IPS-NIHi11 (cell line): ENCODE measurements at regions not wholly inside any gene's neighbourhood (a gene's known extent, or its start where the extent isn't known, plus 50 kb on each side); places are given as distances from the start of the nearest gene placed in this dataset.
"Not testable (repeated sequence)": the region's sequence is repeated elsewhere in the genome, so short reads cannot be mapped to it uniquely, and the experiment has no call there.

Experiments
- DNase-seq: peaks from one replicate; pipeline ENCODE4 v3.0.0; 2012; ENCODE audit warnings: mixed read lengths, low spot score

GRCh38 chr21:14903172-14903865 lies 161.5 kb downstream of the NRIP1 start:
- DNase-seq, result no peak

DNA sequence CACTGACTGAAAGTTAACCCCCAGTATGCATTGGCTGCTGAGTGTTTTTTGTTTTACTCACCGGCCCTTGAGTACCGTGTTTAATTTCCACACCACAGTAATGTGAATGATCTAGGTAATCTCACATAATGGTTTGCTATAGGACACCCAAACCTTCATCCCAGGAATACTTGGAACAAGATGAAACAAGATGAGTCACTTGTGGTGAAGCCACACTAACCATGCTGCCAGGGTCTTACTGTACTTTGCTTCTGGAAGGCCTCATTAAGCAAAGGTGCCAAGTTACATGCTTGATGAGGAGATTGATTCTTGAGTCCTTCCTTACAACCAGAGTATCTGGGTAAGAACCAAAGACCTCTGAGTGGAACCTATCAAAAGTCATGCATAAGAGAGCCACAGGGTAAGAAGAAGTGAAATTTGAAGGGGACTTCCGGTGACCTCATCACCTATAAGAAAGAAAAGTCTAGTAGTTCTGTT lies 163.3 kb downstream of the NRIP1 start:
- DNase-seq, result no peak

DNA sequence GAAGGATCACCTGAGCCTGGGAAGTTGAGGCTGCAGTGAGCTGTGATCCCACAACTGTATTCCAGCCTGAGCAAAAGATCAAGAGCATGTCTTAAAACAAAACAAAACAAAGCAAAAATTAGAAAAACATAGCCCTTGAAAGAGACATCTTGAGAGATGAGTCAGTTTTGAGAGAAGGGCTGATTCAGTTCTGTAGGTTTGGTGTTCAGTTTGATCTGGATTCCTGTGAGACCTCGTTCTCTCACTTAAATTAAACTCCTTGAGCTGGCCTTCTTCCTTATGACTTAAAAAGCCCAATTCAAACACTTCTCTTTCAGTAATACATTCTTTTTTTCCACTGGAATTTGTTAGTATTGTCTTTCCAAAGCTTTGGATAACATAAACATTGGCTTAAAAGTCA lies 164.2 kb downstream of the NRIP1 start:
- DNase-seq, result no peak

DNA sequence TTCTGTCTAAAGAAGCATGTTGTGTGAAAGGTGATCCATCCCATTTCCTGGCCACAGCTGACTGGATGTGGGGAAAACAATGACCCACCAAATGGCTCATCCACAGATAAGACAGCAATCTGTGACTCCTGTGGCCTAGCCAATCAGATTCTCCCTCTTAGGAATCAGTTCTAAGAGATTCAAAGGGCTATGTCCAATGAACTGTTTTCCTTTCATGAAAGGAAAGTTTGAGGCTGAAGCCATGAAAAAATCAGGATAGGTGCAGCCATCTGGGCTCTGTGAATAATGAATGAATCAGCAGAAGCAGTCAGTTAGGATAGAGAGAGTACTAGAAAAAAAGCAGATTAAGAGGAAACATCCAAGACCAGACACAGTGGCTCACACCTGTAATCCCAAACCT lies 164.7 kb downstream of the NRIP1 start:
- DNase-seq, result no peak

- no peak for DNase-seq
These were observed 169.0 kb downstream of the NRIP1 start for GRCh38 chr21:14895792-14896191.

GRCh38 chr21:14890141-14890540 lies 174.7 kb downstream of the NRIP1 start:
- DNase-seq, result no peak

- no peak for DNase-seq
These were observed 175.6 kb downstream of the NRIP1 start for GRCh38 chr21:14889080-14889810.

- DNase-seq, result no peak
These were observed 176.6 kb downstream of the NRIP1 start for GRCh38 chr21:14888202-14888601.

DNA sequence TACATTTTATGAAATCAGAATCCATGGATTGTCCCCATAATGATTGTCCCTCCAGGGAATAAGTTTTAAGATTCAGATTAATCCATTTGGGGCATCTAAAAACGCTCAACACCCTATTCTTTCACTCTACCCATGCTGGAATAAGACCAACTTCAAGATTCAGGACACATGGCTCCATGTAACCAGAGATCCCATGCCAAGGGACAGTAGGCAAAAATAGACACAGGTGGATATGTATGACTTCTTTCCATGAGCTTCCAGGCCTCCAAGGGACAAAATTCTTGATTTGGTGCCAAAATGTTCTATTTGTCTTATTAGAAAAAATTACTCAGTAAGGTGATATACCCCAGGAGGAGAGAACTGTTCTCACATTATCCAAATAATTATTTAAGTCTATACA lies 178.8 kb downstream of the NRIP1 start:
- no peak for DNase-seq

DNA sequence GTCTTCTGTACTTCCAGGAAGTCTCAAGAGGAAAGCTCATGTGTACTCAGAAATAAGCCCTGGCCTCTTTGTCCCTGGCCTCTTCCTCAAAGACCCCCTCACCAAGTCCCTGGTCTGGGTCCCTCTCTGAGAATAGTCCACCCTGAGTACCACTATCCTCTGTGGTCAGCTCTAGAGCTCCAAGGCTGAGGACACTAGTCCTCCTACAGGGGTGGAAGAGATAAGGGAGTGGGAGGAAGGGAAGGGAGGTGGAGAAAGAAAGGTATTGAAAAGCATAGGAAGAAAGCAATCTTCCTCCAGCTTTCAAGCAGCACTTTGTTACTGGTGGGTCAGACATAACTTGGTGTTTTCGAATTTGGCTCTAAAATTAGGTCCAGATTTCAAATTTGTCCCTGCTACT lies 181.4 kb downstream of the NRIP1 start:
- no peak for DNase-seq

GRCh38 chr21:14882545-14882944 lies 182.3 kb downstream of the NRIP1 start:
- DNase-seq, result not testable (repeated sequence)

GRCh38 chr21:14881863-14882499 lies 182.8 kb downstream of the NRIP1 start:
- DNase-seq, result no peak

DNA sequence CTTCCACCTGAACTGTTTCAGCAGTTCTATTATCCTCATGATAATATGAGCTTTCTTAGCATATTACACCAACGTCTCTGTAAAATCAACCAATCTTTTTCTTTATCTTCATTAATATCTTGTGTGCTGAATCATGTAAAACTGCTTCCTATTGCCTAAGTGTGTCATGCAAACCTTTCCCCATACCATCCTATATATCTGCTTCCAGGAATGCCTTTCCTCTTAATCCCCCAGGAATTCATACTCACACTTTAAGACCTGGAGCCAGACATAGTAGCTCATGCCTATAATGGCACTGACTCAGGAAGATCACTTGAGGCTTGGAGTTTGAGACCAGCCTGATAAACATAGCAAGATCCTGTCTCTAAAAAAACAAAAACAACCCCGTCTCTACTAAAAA lies 183.9 kb downstream of the NRIP1 start:
- no peak for DNase-seq

- no peak for DNase-seq
These were observed 185.3 kb downstream of the NRIP1 start for GRCh38 chr21:14879458-14879857.

- DNase-seq, result no peak
These were observed 185.8 kb downstream of the NRIP1 start for GRCh38 chr21:14878971-14879370.

GRCh38 chr21:14877581-14878228 lies 187.1 kb downstream of the NRIP1 start:
- no peak for DNase-seq

DNA sequence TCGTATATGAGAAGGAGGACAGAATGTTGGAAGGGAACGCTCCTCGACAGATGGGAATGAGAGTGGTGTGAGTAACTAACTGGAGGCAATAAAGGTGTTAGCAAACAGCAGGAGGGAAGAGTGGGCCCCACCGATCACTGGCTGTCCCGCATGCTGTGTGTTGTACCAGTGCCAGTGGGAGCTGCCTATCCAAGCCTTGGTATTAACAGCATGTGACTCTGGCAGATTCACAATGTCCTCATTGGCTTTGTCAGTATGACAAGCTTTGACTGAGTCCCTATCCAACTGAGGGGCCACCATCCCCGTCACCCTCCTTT lies 188.3 kb downstream of the NRIP1 start:
- DNase-seq, result no peak

DNA sequence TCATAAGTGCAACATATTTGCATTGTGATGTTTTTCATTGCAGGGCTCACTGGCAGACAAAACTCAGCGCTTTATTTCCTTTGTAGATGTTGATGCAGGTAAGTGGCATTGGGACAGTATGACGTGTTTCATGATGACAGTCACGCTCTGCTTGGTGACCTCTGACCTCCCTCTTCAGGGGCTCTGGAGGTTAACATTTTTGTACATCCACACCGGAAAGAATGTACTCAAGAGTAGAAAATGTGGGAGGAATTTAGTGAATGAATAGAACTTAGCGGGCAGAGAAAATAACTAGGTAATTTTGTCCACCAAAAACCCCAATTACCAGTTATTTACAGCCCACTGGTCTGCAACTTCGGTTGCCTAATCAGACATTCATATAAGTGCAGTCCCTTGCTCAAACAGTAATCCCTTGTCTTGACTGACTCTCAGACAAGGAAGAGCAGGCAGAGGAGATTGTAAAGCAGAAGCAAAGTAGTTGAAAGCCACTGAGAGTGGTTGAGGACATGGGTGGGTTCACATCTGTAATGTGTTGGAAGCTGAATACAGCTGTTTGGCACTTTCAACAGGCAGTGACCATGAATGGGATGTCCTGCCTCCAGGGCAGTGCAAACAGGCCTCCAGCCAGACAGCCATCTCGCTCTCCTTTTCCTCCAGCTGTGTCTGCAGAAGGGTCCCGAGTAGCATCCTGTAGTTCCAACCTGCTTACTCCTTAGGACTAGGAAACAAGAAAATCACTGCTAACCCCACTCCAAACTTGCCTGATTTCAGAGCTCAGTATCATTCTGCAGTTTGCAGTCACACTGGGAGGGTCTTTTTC lies 188.9 kb downstream of the NRIP1 start:
- DNase-seq, result no peak

DNA sequence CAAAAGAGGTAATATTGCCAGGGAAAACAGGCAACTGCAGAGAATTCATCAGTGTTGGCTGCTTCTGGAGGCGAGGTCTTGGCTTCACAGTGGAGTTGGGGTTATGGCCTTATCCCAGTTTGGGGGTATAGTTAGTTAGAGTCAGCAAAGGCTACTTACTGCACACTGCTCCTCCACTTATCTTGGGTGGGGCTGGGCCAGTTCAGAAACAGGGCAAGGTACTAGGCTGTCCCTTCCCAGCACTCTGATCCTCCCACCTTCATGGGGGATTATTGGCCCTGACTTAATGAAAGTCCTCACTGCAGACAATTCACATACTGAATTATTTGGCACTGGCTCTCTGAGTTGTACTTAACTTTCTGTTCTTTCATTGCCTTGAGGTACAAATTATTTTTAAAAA lies 189.6 kb downstream of the NRIP1 start:
- DNase-seq, result no peak

DNA sequence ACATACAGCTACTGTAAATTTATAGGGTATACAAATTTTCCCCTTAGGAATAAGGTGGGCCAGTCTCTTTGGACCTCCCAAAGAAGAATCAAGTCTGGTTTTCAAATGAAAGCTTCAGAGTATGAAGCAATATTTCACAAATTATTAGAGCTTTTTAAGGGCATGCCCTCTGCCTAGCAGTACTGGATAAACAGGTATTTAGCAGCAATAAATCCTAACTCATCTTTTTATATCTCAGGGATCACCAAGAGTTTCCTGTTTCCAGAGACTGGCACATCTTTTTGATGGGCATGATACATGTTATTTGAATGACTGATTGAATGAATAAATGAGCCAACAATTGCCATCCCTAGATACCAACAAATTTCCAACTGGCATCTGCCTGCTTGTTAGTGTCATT lies 190.4 kb downstream of the NRIP1 start:
- no peak for DNase-seq

GRCh38 chr21:14871861-14872260 lies 192.9 kb downstream of the NRIP1 start:
- DNase-seq, result no peak

DNA sequence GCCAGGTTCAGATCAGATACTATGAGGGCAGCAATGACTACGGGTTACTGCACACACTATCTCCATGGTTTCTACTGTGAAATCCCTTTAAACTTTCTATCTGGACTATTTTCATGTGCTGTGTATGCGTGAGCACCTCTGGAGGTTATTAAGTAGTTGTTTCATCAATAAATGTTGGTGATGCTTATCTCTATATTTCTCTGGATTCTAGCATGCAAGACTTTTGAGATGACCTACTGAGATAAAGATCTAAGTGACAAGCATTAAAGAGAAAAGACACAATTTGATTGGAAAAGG lies 194.0 kb downstream of the NRIP1 start:
- no peak for DNase-seq
